AG08396 (cell line): ENCODE measurements at regions not wholly inside any gene's neighbourhood (a gene's known extent, or its start where the extent isn't known, plus 50 kb on each side); places are given as distances from the start of the nearest gene placed in this dataset.

Source experiments
- DNase-seq: peaks from one replicate; pipeline ENCODE4 v3.0.0; 2012; ENCODE audit warnings: low spot score, mixed read lengths

GRCh38 chr2:18927525-18928232 is 338.3 kb upstream of the NT5C1B start:
- DNase-seq, result no peak

- DNase-seq, result no peak
Measured at GRCh38 chr2:18926631-18927524, 337.5 kb upstream of the NT5C1B start.

- DNase-seq, result peak; percentile 60
Measured at GRCh38 chr2:18925296-18925695, 335.9 kb upstream of the NT5C1B start.

GRCh38 chr2:18924886-18925285 is 335.5 kb upstream of the NT5C1B start:
- DNase-seq, result no peak

GRCh38 chr2:18924386-18924785 is 335.0 kb upstream of the NT5C1B start:
- no peak for DNase-seq

- DNase-seq, result no peak
Measured at GRCh38 chr2:18922276-18922675, 332.9 kb upstream of the NT5C1B start.

GRCh38 chr2:18918280-18918679 is 328.9 kb upstream of the NT5C1B start:
- no peak for DNase-seq

- no peak for DNase-seq
Measured at GRCh38 chr2:18915227-18915626, 325.9 kb upstream of the NT5C1B start.

GRCh38 chr2:18913512-18913911 is 324.1 kb upstream of the NT5C1B start:
- no peak for DNase-seq

- DNase-seq, result no peak
Measured at GRCh38 chr2:18912225-18912888, 323.0 kb upstream of the NT5C1B start.

GRCh38 chr2:18911416-18911815 is 322.0 kb upstream of the NT5C1B start:
- DNase-seq, result no peak

GRCh38 chr2:18910843-18911242 is 321.5 kb upstream of the NT5C1B start:
- peak; percentile 15 for DNase-seq

- DNase-seq, result no peak
Measured at GRCh38 chr2:18907937-18908336, 318.6 kb upstream of the NT5C1B start.

- no peak for DNase-seq
Measured at GRCh38 chr2:18907508-18907907, 318.1 kb upstream of the NT5C1B start.

- no peak for DNase-seq
Measured at GRCh38 chr2:18903750-18904149, 314.4 kb upstream of the NT5C1B start.

- DNase-seq, result no peak
Measured at GRCh38 chr2:18901242-18901641, 311.9 kb upstream of the NT5C1B start.

GRCh38 chr2:18900691-18901141 is 311.3 kb upstream of the NT5C1B start:
- DNase-seq, result peak; percentile 22

- no peak for DNase-seq
Measured at GRCh38 chr2:18899725-18900124, 310.4 kb upstream of the NT5C1B start.

GRCh38 chr2:18898271-18898670 is 308.9 kb upstream of the NT5C1B start:
- no peak for DNase-seq

- no peak for DNase-seq
Measured at GRCh38 chr2:18896125-18896764, 306.9 kb upstream of the NT5C1B start.

GRCh38 chr2:18891600-18892345 is 302.4 kb upstream of the NT5C1B start:
- DNase-seq, result peak; percentile 16
